Activated CD4-positive, alpha-beta T cell treated with anti-CD3 and anti-CD28 coated beads for 1 hour (primary cell): ENCODE measurements at regions not wholly inside any gene's neighbourhood (a gene's known extent, or its start where the extent isn't known, plus 50 kb on each side); places are given as distances from the start of the nearest gene placed in this dataset.

Source experiments
- DNase-seq: peaks from one replicate; pipeline ENCODE4 v3.0.0-alpha.2; 2020

GRCh38 chr1:34415140-34415539 lies 238.4 kb downstream of the C1orf94 start:
- DNase-seq = no peak

GRCh38 chr1:34418166-34418565 lies 241.5 kb downstream of the C1orf94 start:
- DNase-seq = no peak

- no peak for DNase-seq
These were observed 243.0 kb downstream of the C1orf94 start for GRCh38 chr1:34419663-34420136.

DNA sequence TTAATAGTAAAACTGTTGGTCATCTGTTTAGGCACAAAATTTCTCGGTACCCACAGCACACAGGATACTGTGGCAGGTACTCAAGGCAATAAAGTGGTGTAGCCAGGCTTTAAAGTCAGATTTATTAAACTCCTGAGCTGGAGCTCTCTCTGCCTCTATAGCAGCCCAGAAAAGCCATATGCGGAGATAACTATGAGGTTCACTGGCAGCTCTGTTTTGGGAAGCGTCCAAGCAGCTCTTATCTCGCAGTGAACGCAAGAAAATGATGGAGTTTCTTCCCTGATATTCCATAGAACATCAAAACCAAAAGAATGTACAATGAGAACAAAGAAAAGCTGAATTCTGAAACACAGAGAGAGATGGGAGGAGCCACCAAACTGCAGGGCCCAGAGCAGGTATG lies 248.3 kb downstream of the C1orf94 start:
- DNase-seq = no peak

- no peak for DNase-seq
These were observed 249.1 kb downstream of the C1orf94 start for GRCh38 chr1:34425785-34426184.

- DNase-seq = no peak
These were observed 249.7 kb downstream of the C1orf94 start for GRCh38 chr1:34426325-34426896.

GRCh38 chr1:34427170-34427569 lies 250.5 kb downstream of the C1orf94 start:
- DNase-seq = no peak

- no peak for DNase-seq
These were observed 256.4 kb downstream of the C1orf94 start for GRCh38 chr1:34433099-34433498.

- DNase-seq = no peak
These were observed 260.1 kb downstream of the C1orf94 start for GRCh38 chr1:34436836-34437235.

DNA sequence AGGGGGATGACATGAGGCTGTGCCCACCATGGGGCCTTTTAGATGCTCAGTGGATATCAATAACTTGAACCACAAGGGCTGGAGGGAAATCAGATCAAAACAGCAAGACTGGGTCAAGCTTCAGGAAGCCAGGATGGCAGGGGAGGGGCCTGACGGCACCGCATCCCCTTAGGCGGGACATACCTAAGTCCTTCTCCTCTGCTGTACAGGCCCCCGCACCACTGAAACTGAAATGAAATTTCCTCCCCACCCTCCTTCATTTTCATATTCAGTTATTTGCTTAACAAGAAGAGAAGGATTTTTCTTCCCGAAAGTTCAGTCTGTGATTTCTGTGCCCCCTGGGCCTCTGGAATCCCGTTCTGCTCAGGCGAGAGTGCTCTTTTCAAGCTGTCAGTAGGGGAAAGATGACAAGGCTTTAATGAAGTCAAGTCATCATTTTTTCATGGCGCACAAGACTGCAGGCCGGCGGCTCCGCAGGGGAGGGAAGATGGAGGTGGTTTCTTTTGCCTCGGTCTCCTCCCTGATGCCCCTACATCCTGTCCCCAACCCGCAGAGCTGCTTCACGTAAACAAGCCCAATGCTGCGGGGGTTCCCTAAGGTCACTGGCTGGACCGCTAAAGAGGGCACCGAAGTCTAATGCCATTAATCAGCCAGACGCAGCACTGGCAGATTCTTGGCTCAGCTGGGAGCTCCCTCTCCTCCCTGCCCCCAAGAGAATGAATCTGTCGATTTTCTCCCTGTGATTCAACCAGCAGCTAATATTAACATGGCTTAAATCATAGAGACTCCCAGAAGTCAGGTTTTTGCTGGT lies 264.8 kb downstream of the C1orf94 start:
- no peak for DNase-seq

DNA sequence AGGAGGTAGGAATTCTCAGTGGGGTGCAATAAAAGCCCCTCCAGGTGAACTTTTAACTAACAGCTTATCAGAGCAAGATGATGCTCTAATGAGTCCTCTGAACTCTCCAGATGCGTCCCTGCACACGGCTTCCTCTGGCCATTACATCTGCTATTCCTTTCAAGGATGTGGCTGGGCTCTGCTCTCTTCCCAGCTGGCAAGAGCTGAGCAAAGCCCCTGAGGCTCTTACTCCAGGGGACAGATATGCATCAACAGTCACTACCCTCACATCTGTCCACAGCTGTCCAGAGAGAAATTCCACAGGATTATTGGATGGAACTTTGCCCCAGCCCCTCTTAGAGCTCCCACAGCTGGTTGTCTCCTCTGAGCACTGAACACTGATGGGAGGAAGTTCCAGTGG lies 267.8 kb downstream of the C1orf94 start:
- DNase-seq = no peak

- DNase-seq = no peak
These were observed 273.6 kb downstream of the C1orf94 start for GRCh38 chr1:34450325-34450724.

- DNase-seq = no peak
These were observed 275.7 kb downstream of the C1orf94 start for GRCh38 chr1:34452451-34452850.

DNA sequence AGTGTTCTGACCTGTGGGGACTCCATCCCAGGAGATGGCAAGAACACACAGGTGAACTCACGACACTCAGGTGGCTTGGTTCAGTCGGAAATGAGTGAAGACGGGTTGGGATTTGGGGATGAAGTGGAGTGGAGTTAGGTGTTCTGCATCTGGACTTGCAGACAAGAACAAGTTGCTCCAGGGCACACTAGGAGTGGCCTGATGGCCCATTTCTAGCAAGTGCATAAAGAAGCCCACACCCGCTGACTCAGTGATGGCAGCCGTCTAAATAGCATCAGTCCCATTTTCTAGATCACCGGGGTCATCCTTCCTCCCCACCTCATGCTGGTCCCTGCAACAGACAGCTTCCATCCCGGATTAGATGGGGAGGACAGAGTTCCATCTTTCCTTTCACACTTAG lies 278.4 kb downstream of the C1orf94 start:
- no peak for DNase-seq

DNA sequence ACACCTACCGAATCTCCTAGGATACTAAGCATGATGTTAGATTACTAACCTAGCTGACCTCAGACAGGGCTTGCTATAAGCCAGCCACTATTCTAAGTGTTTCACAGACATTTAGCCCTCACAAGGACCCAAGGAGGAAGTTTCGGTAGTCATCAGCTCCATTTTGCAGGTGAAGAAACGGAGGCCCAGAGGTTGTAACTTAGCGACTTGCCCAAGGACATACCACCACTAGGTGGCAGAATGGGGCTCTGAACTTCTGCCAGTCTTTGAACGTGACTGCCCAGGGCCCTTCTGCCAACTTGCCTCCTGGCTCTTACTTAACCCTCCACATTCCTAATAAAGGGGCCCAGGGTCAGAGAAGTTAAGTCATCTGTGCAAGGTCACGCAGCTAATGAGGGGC lies 283.5 kb downstream of the C1orf94 start:
- DNase-seq = no peak

- DNase-seq = no peak
These were observed 284.4 kb upstream of the GJB5 start for GRCh38 chr1:34470401-34470800.

DNA sequence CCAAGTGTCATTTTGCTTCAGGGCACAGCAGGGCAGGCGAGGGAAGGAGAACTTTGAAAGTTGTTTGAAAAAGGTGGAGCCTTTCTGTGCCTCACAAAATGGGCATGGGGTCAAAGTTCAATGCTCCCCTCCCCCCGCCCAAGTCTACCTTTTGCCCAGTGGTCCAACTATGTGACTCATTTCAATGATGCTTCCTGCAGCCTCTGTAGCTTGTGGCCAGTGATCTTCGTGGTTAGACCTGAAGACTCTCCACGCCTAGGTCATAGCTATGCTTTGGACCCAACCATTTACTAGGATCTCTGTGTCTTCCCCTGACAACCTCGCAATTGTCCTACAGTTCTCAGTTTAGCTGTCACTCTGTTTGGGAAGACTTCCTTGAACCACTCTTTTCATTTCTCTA lies 280.3 kb upstream of the GJB5 start:
- DNase-seq = no peak

DNA sequence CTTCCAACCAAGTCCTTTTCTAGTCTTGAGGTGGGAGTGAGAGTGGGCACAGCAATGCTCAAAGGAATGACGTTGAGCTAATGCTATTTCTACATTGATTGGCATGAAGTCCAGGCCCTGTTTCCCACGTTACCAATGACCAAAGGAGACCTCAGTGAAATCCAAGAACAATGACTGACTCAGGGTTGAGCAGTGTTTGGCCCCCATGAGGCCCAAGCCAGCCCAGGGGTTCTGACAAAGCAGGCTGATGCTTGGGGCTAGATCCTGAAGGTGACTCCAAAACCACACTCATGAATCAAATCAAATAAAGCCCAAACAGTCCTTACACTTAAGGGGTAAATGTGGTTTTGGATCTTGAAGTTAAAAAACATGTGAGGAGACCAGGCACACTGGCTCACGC lies 278.5 kb upstream of the GJB5 start:
- no peak for DNase-seq

GRCh38 chr1:34477632-34478141 lies 277.2 kb upstream of the GJB5 start:
- DNase-seq = no peak

- no peak for DNase-seq
These were observed 276.3 kb upstream of the GJB5 start for GRCh38 chr1:34478515-34479076.

DNA sequence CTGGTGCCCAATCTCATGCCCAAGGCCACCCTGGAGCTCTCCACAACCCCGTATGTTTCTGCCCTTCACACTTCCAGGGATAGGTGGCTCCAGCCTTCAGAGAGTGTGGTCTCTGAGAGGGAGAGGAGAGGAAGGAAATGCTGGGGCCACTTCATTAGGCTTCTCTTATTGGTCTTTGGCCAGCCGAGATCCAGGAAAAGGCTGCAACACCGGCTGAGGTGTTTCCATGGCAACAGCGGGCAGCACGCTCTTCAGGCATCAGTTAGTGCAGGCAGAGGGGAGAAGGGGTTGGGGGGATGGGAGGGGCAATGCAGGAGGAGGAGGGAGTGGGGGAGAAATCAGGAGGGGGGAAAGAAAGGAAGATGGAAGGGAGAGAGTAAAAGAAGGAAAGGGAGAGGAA lies 275.1 kb upstream of the GJB5 start:
- no peak for DNase-seq

DNA sequence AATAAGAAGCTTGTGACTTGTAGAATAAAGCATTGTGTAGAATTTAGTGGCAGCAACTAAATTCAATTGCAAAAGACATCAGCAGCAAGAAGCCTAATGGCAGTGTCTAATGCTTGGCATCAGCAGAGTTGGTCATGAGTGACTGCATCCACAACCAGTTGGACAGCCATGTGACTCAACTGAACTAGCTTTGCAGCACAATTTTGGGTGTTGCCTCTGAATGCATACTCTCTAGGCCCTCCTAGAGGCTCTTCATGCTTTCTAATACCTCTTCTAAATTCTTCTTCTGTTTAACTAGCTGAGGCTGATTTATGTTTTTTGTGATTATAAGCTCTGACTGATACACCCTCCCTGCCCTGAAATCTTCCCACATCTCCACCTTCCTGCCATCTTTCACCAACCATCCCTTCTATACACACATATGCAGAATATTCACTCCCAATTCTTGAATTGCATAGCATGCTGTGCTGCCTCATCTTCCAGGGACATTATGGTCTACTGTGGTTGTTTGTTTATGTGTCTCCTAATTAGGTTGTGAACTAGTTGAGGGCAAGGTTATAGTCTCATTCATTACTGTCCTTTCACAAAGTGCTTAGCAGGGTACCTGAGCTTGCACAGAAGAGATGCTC lies 266.7 kb upstream of the GJB5 start:
- no peak for DNase-seq

DNA sequence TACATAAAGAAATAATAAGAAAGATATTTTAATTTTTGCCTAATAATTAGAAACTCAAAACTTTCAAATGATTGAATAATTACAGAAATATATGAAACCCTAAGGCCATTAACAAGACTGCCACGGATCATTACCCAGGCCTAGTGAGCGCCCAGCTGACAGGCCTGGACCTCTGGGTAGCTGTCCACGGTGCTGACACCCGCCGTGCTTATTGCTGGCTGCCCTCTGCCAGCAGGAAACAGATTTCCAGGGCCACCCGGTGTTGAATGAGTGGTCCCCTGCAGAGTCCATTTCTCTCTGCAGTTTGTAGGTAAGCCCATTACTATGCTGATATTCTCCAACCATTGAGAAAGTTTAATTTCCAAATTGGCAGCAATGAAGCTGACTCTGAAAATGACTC lies 254.4 kb upstream of the GJB5 start:
- no peak for DNase-seq

GRCh38 chr1:34511802-34512201 lies 243.0 kb upstream of the GJB5 start:
- no peak for DNase-seq
